H1 (cell line): ENCODE measurements at regions not wholly inside any gene's neighbourhood (a gene's known extent, or its start where the extent isn't known, plus 50 kb on each side); places are given as distances from the start of the nearest gene placed in this dataset.

Source experiments
- CBX5 ChIP-seq: fragments of 300-800, 300-1000 bp; sonication (generic); IDR thresholded peaks from 2 replicates; pipeline ENCODE4 v1.7.1; 2016; ENCODE audit warnings: antibody characterized with exemption, low read length, low read depth
- CEBPB ChIP-seq: IDR thresholded peaks from 2 replicates; pipeline ENCODE4 v1.6.1; 2012; ENCODE audit warnings: low read depth, low read length
- CTCF ChIP-seq, 3 experiments: IDR thresholded peaks; 1 replicate in 2 of 3; 2 replicates in 1 of 3; pipeline versions ENCODE4 v1.5.1 to v1.6.1; 2011; ENCODE audit warnings: low read length in 3 of 3, mild to moderate bottlenecking in 3 of 3, inconsistent platforms in 2 of 3, low read depth in 1 of 3, moderate library complexity in 1 of 3; ENCODE audit not compliant: insufficient read depth in 1 of 3; ENCODE audit errors: control extremely low read depth in 1 of 3
- EZH2 ChIP-seq: fragments of 200-600 bp; sonication (generic); IDR thresholded peaks from 2 replicates; pipeline ENCODE4 v1.7.1; 2012; ENCODE audit warnings: low read depth, mild to moderate bottlenecking, moderate library complexity, low read length, inconsistent platforms; ENCODE audit not compliant: severe bottlenecking
- POLR2AphosphoS5 ChIP-seq: IDR thresholded peaks from 2 replicates; pipeline ENCODE4 v1.6.1; 2011; ENCODE audit warnings: low read depth, low read length
- POU5F1 ChIP-seq: IDR thresholded peaks from 2 replicates; pipeline ENCODE4 v1.6.1; 2011; ENCODE audit warnings: low read depth, mild to moderate bottlenecking, low read length, moderate library complexity
- RBBP5 ChIP-seq: IDR thresholded peaks from 2 replicates; pipeline ENCODE4 v1.7.1; 2012; ENCODE audit warnings: low read depth, mild to moderate bottlenecking, inconsistent platforms, low read length, moderate library complexity, borderline replicate concordance
- SIN3A ChIP-seq, 2 experiments: IDR thresholded peaks in 1 of 2; conservative IDR thresholded peaks in 1 of 2; 2 replicates each; pipeline ENCODE4 v1.6.1; 2011 to 2012; ENCODE audit warnings: low read length in 2 of 2, improper control_type of control experiment in 1 of 2, low read depth in 1 of 2, mild to moderate bottlenecking in 1 of 2

- TF ChIP-seq POLR2AphosphoS5 (no peak), CTCF (IDR thresholded peaks at IDR 0.05; ENCODE audit: control extremely low read depth in 1 of 3, insufficient read depth in 1 of 3, low read depth in 1 of 3, low read length in 3 of 3) (no peak), CBX5 (no peak), SIN3A (conservative IDR thresholded peaks at IDR 0.05 in 1 of 2, IDR thresholded peaks at IDR 0.05 in 1 of 2; ENCODE audit: low read depth in 1 of 2, low read length in 2 of 2) (no peak), CEBPB (no peak), POU5F1 (no peak), EZH2 (no peak), RBBP5 (no peak)
These were observed 453.3 kb downstream of the KIF16B start for GRCh38 chr20:16119909-16120308.
